Naive B cell (primary cell): ENCODE measurements at regions not wholly inside any gene's neighbourhood (a gene's known extent, or its start where the extent isn't known, plus 50 kb on each side); places are given as distances from the start of the nearest gene placed in this dataset.

Experiments
- ATAC-seq, 2 donors: fragments of 150-1000 bp; cut with Tn5 transposase; 2 replicates each; pipeline ENCODE4 v1.10.0; 2021; ENCODE audit warnings: low read depth in 2 of 2, mild to moderate bottlenecking in 2 of 2, moderate library complexity in 2 of 2
- DNase-seq: peaks from one replicate; pipeline ENCODE4 v3.0.0; 2022
- H3K27ac Mint-ChIP-seq, 6 donors: one replicate each; pipeline ENCODE4 v1.8.0; 2020 to 2022; ENCODE audit warnings: mild to moderate bottlenecking in 6 of 6, mixed read lengths in 6 of 6, moderate library complexity in 5 of 6, inconsistent platforms in 2 of 6
- H3K27me3 Mint-ChIP-seq, 3 donors: one replicate each; pipeline ENCODE4 v1.8.0; 2021 to 2022; ENCODE audit warnings: mixed read lengths in 3 of 3, mild to moderate bottlenecking in 1 of 3
- H3K36me3 Mint-ChIP-seq, 2 donors: one replicate each; pipeline ENCODE4 v1.8.0; 2020 to 2022; ENCODE audit warnings: mixed read lengths in 2 of 2, inconsistent platforms in 1 of 2, mild to moderate bottlenecking in 1 of 2
- H3K4me1 Mint-ChIP-seq, 3 donors: one replicate each; pipeline ENCODE4 v1.8.0; 2020 to 2022; ENCODE audit warnings: mixed read lengths in 3 of 3, inconsistent platforms in 1 of 3, mild to moderate bottlenecking in 1 of 3, moderate library complexity in 1 of 3
- H3K4me3 Mint-ChIP-seq, 8 donors: one replicate each; pipeline ENCODE4 v1.8.0; 2020 to 2022; ENCODE audit warnings: mild to moderate bottlenecking in 8 of 8, mixed read lengths in 8 of 8, moderate library complexity in 8 of 8, inconsistent platforms in 2 of 8
- H3K9me3 Mint-ChIP-seq, 7 donors: one replicate each; pipeline ENCODE4 v1.8.0; 2020 to 2022; ENCODE audit warnings: mixed read lengths in 7 of 7, mild to moderate bottlenecking in 5 of 7, inconsistent platforms in 2 of 7, moderate library complexity in 1 of 7

- H3K9me3 Mint-ChIP-seq: no peaks in the 10 kb centered on the region
- no peaks in the 10 kb centered on the region for H3K36me3 Mint-ChIP-seq
- peaks cover 0 to 1% (median 0%) of the 10 kb centered on the region in 3 donors for H3K4me1 Mint-ChIP-seq
- ATAC-seq (no peak), DNase-seq (no peak)
- no peaks in the 10 kb centered on the region for H3K27me3 Mint-ChIP-seq
- no peak overlapping the region for H3K4me3 Mint-ChIP-seq
- H3K27ac Mint-ChIP-seq: no peak overlapping the region
Measured at GRCh38 chr1:98382586-98382985, 278.9 kb upstream of the SNX7 start.

DNA sequence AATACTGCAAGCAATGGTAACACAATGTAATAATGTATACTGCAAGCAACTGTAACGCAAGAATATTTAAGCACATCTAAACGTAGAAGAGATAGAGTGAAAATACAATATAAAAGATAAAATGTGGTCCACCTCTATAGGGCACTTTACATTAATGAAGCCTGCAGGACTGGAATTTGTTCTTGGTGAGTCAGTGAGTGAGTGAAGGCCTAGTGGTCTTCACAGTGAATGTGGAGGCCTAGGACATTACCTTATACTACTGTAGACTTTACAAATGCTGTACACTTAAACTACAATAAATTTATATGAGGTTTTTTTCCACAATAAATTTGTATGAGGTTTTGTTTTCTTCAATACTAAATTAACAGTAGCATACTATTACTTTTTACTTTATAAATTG, 287.4 kb upstream of the SNX7 start:
- no peak overlapping the region for H3K27ac Mint-ChIP-seq
- H3K27me3 Mint-ChIP-seq: no peaks in the 10 kb centered on the region
- no peaks in the 10 kb centered on the region for H3K36me3 Mint-ChIP-seq
- no peaks in the 10 kb centered on the region for H3K9me3 Mint-ChIP-seq
- DNase-seq (no peak), ATAC-seq (no peak)
- H3K4me1 Mint-ChIP-seq: no peaks in the 10 kb centered on the region
- H3K4me3 Mint-ChIP-seq: no peak overlapping the region

DNA sequence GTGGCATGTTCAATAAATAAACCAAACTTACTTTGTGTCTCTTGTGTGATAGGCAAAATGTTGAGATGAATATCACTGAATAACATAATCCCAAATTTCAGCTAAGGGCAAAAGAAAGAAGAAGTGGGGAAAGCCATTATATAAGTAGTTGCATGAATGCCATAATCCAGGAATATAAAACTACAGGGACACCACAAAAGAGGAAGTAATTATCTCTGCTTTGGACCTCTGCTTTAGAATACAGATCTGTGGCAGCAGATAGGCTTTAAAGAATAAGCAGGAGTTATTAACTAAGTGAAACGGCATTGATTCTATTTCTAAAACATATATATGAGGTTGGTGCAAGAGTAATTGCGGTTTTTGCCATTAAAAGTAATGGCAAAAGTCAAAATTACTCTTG, 288.5 kb upstream of the SNX7 start:
- no peak for ATAC-seq
- no peaks in the 10 kb centered on the region for H3K27me3 Mint-ChIP-seq
- no peak for DNase-seq
- H3K9me3 Mint-ChIP-seq: no peaks in the 10 kb centered on the region
- no peak overlapping the region for H3K4me3 Mint-ChIP-seq
- peak overlapping the region in 1 of 6 donors; percentile 9 for H3K27ac Mint-ChIP-seq
- H3K4me1 Mint-ChIP-seq: no peaks in the 10 kb centered on the region
- H3K36me3 Mint-ChIP-seq: no peaks in the 10 kb centered on the region

- Mint-ChIP-seq H3K27me3 (no peaks in the 10 kb centered on the region), H3K36me3 (no peaks in the 10 kb centered on the region), H3K9me3 (no peaks in the 10 kb centered on the region), H3K4me1 (no peaks in the 10 kb centered on the region), H3K27ac (no peak overlapping the region), H3K4me3 (no peak overlapping the region)
- DNase-seq: no peak
- no peak for ATAC-seq
Measured at GRCh38 chr1:98371764-98372163, 289.8 kb upstream of the SNX7 start.

DNA sequence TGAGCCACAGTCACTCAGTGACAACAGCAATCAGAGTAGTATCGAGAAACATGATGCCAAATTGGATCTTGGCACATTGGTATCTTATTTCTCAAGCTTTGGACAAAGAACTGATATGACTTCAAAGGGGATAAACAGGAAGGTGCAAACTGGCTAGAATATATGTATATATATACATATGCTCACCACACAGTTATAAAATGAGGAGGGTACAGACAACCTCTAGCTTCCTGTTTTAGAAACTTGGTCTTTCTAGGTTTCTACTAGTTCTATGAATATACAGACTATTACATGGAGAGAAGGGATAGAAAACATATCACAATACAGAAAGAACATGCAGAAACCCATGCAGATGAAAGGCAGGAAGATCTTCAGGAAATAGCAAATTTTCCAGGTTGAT, 292.1 kb upstream of the SNX7 start:
- ATAC-seq (no peak), DNase-seq (no peak)
- no peak overlapping the region for H3K4me3 Mint-ChIP-seq
- no peak overlapping the region for H3K27ac Mint-ChIP-seq
- peaks cover 0 to 9% (median 0%) of the 10 kb centered on the region in 7 donors for H3K9me3 Mint-ChIP-seq
- peaks cover 0 to 3% (median 0%) of the 10 kb centered on the region in 3 donors for H3K27me3 Mint-ChIP-seq
- H3K36me3 Mint-ChIP-seq: no peaks in the 10 kb centered on the region
- H3K4me1 Mint-ChIP-seq: no peaks in the 10 kb centered on the region

GRCh38 chr1:98368995-98369394, 292.5 kb upstream of the SNX7 start:
- ATAC-seq: no peak
- Mint-ChIP-seq H3K9me3 (peaks cover 0 to 10% (median 0%) of the 10 kb centered on the region in 7 donors), H3K4me1 (no peaks in the 10 kb centered on the region), H3K4me3 (no peak overlapping the region), H3K36me3 (no peaks in the 10 kb centered on the region), H3K27ac (no peak overlapping the region), H3K27me3 (peaks cover 0 to 3% (median 0%) of the 10 kb centered on the region in 3 donors)
- no peak for DNase-seq

GRCh38 chr1:98367426-98367825, 294.1 kb upstream of the SNX7 start:
- no peak for ATAC-seq
- H3K27ac Mint-ChIP-seq: no peak overlapping the region
- H3K4me1 Mint-ChIP-seq: no peaks in the 10 kb centered on the region
- no peak overlapping the region for H3K4me3 Mint-ChIP-seq
- no peaks in the 10 kb centered on the region for H3K36me3 Mint-ChIP-seq
- DNase-seq: no peak
- peaks cover 0 to 16% (median 3%) of the 10 kb centered on the region in 7 donors for H3K9me3 Mint-ChIP-seq
- H3K27me3 Mint-ChIP-seq: peaks cover 0 to 3% (median 0%) of the 10 kb centered on the region in 3 donors

- H3K36me3 Mint-ChIP-seq: no peaks in the 10 kb centered on the region
- H3K4me1 Mint-ChIP-seq: no peaks in the 10 kb centered on the region
- no peak for ATAC-seq
- H3K9me3 Mint-ChIP-seq: peaks cover 0 to 18% (median 4%) of the 10 kb centered on the region in 7 donors
- H3K4me3 Mint-ChIP-seq: peak overlapping the region in 1 of 8 donors; percentile 35
- peaks cover 0 to 3% (median 0%) of the 10 kb centered on the region in 3 donors for H3K27me3 Mint-ChIP-seq
- H3K27ac Mint-ChIP-seq: no peak overlapping the region
- no peak for DNase-seq
Measured at GRCh38 chr1:98366343-98366742, 295.2 kb upstream of the SNX7 start.

- Mint-ChIP-seq H3K36me3 (no peaks in the 10 kb centered on the region), H3K9me3 (peaks cover 2 to 18% (median 5%) of the 10 kb centered on the region in 7 donors), H3K4me3 (no peak overlapping the region), H3K27me3 (peaks cover 0 to 3% (median 0%) of the 10 kb centered on the region in 3 donors), H3K27ac (no peak overlapping the region), H3K4me1 (no peaks in the 10 kb centered on the region)
- ATAC-seq (no peak), DNase-seq (no peak)
Measured at GRCh38 chr1:98364544-98364943, 297.0 kb upstream of the SNX7 start.

GRCh38 chr1:98360864-98361263, 300.7 kb upstream of the SNX7 start:
- no peaks in the 10 kb centered on the region for H3K4me1 Mint-ChIP-seq
- no peak for ATAC-seq
- H3K4me3 Mint-ChIP-seq: no peak overlapping the region
- no peak for DNase-seq
- no peaks in the 10 kb centered on the region for H3K36me3 Mint-ChIP-seq
- H3K27me3 Mint-ChIP-seq: peaks cover 0 to 2% (median 0%) of the 10 kb centered on the region in 3 donors
- H3K27ac Mint-ChIP-seq: peak overlapping the region in 1 of 6 donors; percentile 73
- peaks cover 2 to 16% (median 9%) of the 10 kb centered on the region in 7 donors for H3K9me3 Mint-ChIP-seq

DNA sequence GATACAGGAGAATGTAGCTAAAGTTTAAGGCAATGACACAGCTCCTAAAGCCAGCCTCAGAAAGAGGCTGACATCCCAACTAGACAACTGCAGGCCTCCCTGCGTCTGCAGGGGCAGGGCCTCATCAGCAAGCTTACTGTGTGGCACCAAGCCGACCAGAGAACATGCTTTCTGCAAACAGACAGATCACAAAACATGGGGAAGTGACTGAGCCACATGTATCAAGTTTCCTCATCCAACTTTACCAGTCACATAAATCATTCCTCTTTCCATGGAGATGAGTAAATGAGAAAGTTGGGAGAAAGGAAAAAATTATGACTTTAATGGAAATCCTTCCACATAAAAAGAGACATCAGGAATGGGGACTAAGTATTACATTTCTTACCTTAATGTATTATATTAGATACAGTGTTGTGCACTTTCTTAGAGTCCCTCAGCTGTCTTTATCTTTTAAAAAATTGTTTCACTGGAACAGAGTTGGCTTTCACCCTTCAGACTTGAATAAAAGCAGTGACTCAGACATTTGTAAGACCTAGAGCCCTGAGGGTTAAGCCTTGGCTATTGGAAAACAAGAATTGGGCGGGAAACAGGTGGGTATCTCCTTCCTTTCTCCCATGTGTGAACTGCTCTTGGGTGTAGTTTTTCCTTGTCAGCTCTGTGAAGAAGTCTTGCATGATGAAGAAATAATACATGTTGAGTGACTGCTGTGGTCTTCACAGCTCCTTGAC, 305.7 kb upstream of the SNX7 start:
- H3K36me3 Mint-ChIP-seq: no peaks in the 10 kb centered on the region
- peaks cover 0 to 14% (median 1%) of the 10 kb centered on the region in 7 donors for H3K9me3 Mint-ChIP-seq
- ATAC-seq: no peak
- H3K4me1 Mint-ChIP-seq: no peaks in the 10 kb centered on the region
- no peak overlapping the region for H3K27ac Mint-ChIP-seq
- DNase-seq: no peak
- no peak overlapping the region for H3K4me3 Mint-ChIP-seq
- no peaks in the 10 kb centered on the region for H3K27me3 Mint-ChIP-seq

- no peak for DNase-seq
- H3K4me1 Mint-ChIP-seq: no peaks in the 10 kb centered on the region
- H3K27ac Mint-ChIP-seq: peak overlapping the region in 1 of 6 donors; percentile 13
- H3K36me3 Mint-ChIP-seq: no peaks in the 10 kb centered on the region
- H3K27me3 Mint-ChIP-seq: no peaks in the 10 kb centered on the region
- no peak overlapping the region for H3K4me3 Mint-ChIP-seq
- H3K9me3 Mint-ChIP-seq: peaks cover 0 to 5% (median 0%) of the 10 kb centered on the region in 7 donors
- no peak for ATAC-seq
Measured at GRCh38 chr1:98352378-98352777, 309.1 kb upstream of the SNX7 start.

DNA sequence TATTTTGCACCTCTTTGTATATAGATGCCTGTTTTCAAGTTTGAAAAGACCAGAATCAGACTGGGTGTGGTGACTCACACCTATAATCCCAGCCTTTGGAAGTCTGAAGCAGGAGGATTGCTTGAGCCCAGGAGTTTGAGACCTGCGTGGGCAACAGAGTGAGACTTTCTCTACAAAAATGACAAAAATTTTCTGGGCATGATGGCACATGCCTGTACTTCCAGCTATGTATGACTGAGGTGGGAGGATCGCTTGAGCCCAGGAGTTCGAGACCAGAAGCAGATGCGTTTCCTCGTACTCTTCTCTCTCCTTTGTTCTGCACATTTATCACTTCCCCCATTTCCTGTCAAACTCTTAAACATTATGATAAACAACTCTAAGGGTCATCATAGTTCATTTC, 310.0 kb upstream of the SNX7 start:
- Mint-ChIP-seq H3K27ac (peak overlapping the region in 1 of 6 donors; percentile 61), H3K4me3 (no peak overlapping the region), H3K9me3 (peaks cover 0 to 5% (median 0%) of the 10 kb centered on the region in 7 donors), H3K27me3 (no peaks in the 10 kb centered on the region), H3K4me1 (no peaks in the 10 kb centered on the region), H3K36me3 (no peaks in the 10 kb centered on the region)
- no peak for DNase-seq
- ATAC-seq: no peak

- no peak overlapping the region for H3K4me3 Mint-ChIP-seq
- no peak overlapping the region for H3K27ac Mint-ChIP-seq
- H3K4me1 Mint-ChIP-seq: no peaks in the 10 kb centered on the region
- ATAC-seq (no peak), DNase-seq (no peak)
- peaks cover 0 to 6% (median 0%) of the 10 kb centered on the region in 7 donors for H3K9me3 Mint-ChIP-seq
- H3K36me3 Mint-ChIP-seq: no peaks in the 10 kb centered on the region
- H3K27me3 Mint-ChIP-seq: no peaks in the 10 kb centered on the region
Measured at GRCh38 chr1:98345417-98345816, 316.1 kb upstream of the SNX7 start.
